Posterior cingulate gyrus (tissue), 11 donors: ENCODE measurements at regions not wholly inside any gene's neighbourhood (a gene's known extent, or its start where the extent isn't known, plus 50 kb on each side); places are given as distances from the start of the nearest gene placed in this dataset.
"Not testable (repeated sequence)": the region's sequence is repeated elsewhere in the genome, so short reads cannot be mapped to it uniquely, and the experiment has no call there.

Experiments used
- DNase-seq, 10 donors: peaks; one replicate each; pipeline versions ENCODE4 v3.0.0 to v3.0.0-alpha.2; 2020 to 2021; ENCODE audit warnings: mixed read lengths in 3 of 10
- intact Hi-C: fragments of 100-400 bp; cut with DNase I; formaldehyde crosslinking; loops from one replicate; pipeline ENCODE4 v1.15.1; 2023

GRCh38 chr3:158882445-158882844 is 80.6 kb downstream of the MFSD1 start:
- intact Hi-C loops: no loop called here
- DNase-seq: no peak

GRCh38 chr3:158896729-158897128 is 94.9 kb downstream of the MFSD1 start:
- intact Hi-C loops: no loop called here
- DNase-seq: no peak

DNA sequence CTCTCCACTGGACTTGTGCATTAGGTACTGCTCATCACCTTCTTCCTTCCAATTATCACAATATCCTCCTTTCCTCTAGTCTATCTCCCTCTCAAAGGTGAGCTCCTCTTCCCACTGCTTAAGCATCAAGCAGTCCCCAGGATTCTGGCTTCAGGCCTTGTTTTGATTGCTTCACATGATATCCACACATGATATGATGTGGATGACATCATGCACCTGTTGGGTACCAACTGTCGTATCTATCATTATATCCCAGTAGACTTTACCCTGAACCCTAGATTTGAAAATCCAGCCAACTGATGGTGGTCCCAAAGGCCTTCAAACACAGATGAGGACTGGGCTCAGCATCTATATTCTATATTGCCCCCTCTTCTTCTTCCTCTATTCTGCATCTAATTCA is 104.9 kb downstream of the MFSD1 start:
- no peak for DNase-seq
- intact Hi-C loops: no loop called here

- intact Hi-C loops: no loop called here
These were observed 106.4 kb downstream of the MFSD1 start for GRCh38 chr3:158908187-158908734.

GRCh38 chr3:158909870-158910269 is 108.0 kb downstream of the MFSD1 start:
- intact Hi-C loops: no loop called here

More at GRCh38 chr3:158908187-158908734, 106.4 kb downstream of the MFSD1 start:
- no peak for DNase-seq

DNA sequence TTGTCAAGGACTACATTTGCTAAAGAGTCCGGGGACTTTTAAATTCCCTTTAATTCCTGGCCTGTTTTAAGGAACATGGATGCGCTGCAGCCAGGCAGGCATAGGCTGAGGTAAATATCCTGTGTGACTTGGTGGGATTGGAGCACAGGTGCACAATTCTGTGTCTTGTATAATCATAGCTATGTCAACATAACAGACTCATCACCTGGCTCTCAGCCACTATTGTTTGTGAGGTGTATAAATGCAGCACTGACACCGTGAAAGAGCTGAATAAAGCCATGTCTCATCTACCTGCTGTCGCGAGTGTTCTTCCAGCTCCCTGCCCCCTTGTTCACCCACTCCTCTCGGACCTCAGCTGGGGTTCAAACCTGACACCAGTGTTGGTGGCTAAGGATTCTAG is 109.7 kb downstream of the MFSD1 start:
- intact Hi-C loops: no loop called here

More at GRCh38 chr3:158909870-158910269, 108.0 kb downstream of the MFSD1 start:
- DNase-seq: no peak

DNA sequence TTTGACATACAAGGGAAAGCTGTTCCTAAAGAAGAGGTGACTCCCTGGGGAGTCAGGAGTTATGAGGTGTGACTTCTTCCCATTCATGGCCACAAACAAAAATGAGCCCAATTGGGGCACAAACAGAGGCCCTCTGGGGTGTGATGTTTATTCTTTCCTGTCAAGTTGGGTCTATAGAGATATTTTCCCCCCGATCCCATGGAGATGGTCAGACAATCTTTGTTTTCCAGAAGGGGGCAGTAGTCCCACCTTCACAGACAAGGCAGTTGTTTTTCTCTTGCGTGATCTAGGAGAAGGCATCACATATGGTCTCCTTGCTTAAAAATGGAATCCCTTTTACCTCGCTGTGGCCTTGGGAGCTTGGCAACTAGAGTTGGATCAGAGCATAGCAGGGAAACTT is 110.3 kb downstream of the MFSD1 start:
- intact Hi-C loops: no loop called here
- DNase-seq: no peak

More for the DNA sequence above, 109.7 kb downstream of the MFSD1 start:
- no peak for DNase-seq

DNA sequence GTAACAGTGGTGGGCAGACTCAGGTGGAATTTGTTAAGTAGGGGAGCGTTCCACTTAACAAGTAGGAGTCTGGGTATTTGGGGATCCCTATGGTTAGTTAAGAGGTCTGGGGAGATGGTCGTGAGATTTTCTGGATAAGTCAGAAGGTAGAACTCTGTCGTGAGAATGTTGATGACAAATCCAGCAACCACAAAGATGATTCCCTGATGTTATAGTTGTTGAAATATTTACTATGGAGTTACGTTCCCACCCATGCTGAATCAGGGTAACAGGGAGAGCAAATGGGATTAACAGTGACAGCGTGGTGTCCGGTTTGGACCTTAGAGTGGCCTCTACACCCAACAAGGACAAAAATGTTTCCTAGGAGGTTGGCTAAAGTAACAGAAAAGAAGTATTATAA is 110.8 kb downstream of the MFSD1 start:
- intact Hi-C loops: no loop called here
- no peak for DNase-seq

DNA sequence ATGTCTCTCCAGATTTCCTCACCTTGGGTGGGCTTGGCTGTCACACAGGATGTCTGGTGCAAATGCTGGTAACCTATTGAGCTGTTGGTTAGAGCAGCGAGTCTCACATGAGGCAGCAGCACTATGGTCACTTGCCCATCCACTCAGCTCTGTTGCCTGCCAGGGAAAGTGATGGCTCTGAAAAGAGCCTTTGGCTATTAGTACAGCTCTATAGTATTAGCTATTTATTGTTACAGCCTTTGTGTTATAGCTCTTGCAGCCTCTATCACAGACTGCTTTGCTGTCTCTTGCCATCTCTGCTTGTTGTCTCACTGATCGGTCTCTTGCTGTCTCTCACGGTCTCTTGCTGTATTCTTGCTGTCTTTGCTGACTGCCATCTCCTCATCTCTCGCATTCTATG is 114.3 kb downstream of the MFSD1 start:
- no peak for DNase-seq
- intact Hi-C loops: no loop called here

DNA sequence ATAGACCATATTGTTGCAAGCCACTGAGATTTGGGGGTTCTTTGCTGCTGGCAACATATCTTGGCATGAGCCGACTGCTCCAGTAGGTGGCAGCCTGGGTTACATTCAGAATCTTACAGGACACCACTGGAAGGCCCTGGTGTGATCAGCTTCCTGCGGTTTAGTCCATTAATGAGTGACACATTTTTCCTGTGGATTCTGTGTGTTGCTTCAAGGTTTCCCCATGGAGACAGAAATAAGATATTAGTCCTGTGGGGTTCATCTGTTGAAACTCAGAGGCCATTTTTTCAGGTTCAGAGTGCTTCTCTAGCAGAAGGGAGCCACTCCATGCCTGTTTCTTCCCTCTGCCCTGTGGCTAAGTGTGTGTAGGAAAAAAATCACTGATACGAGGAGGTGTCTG is 116.2 kb downstream of the MFSD1 start:
- intact Hi-C loops: loop anchor here (1.0 kb wide), 1 partner anchor 342 kb away; no protein-coding TSS in a partner anchor
- DNase-seq: peak in 8 of 10 donors; percentile 24 to 90 (median 48)

- intact Hi-C loops: loop anchor here (1.0 kb wide), 1 partner anchor 342 kb away; no protein-coding TSS in a partner anchor
- DNase-seq: no peak
These were observed 116.6 kb downstream of the MFSD1 start for GRCh38 chr3:158918451-158918850.

DNA sequence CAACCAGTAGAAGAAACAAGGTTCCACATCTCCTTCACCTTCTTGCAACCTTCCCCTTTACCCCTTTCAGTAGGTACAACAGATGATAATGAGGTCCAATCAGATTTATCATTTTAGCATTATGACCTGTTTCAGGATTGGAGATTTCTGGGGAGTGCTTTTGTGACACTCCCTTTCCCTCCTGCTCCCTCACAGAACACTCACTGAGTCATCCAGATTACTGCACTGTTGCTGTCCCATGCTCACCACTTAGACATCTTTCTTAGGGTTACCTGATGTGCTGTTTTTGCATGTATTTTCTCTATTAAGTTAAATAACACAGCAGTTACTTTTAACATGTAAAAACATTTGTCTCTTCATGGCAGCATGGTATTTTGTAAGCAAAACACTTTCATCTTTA is 118.5 kb downstream of the MFSD1 start:
- intact Hi-C loops: no loop called here

GRCh38 chr3:158925021-158925420 is 123.2 kb downstream of the MFSD1 start:
- no peak for DNase-seq
- intact Hi-C loops: no loop called here

More for the DNA sequence above, 118.5 kb downstream of the MFSD1 start:
- DNase-seq: no peak

DNA sequence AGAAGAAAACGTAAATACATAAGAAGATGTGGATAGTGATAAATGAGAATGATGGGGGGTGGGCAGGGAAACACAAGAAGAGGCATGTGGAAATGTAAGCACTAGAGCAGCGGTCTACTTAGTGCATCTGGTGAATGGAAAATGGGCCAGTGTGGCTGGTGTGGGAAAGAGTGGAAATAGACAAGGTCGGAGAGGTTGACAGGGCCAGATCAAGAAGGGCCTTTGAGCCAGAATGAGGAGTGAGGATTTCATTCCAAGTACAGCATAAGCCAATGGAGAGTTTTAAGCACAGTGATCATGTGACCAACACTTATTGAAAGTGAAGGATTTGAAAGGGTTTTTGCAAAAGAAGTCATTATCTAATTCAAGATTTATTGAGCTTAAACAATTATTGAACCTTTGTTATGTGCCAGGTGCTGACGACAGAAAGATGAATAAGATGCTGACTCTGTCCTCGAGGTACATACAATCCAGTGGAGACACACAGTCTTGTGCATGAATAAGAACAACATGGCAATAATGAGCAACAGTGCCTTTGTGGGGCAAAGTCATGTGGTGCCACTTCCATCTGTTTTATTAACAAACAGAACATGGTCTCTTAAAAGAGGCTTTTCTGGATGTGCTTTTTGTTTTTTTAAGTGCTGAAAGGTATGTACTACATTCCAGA is 124.1 kb downstream of the MFSD1 start:
- DNase-seq: no peak
- intact Hi-C loops: no loop called here

- intact Hi-C loops: no loop called here
- no peak for DNase-seq
These were observed 134.0 kb downstream of the MFSD1 start for GRCh38 chr3:158935846-158936245.

- peak in 1 of 10 donors; percentile 60 for DNase-seq
- intact Hi-C loops: no loop called here
These were observed 134.8 kb downstream of the MFSD1 start for GRCh38 chr3:158936530-158937113.

DNA sequence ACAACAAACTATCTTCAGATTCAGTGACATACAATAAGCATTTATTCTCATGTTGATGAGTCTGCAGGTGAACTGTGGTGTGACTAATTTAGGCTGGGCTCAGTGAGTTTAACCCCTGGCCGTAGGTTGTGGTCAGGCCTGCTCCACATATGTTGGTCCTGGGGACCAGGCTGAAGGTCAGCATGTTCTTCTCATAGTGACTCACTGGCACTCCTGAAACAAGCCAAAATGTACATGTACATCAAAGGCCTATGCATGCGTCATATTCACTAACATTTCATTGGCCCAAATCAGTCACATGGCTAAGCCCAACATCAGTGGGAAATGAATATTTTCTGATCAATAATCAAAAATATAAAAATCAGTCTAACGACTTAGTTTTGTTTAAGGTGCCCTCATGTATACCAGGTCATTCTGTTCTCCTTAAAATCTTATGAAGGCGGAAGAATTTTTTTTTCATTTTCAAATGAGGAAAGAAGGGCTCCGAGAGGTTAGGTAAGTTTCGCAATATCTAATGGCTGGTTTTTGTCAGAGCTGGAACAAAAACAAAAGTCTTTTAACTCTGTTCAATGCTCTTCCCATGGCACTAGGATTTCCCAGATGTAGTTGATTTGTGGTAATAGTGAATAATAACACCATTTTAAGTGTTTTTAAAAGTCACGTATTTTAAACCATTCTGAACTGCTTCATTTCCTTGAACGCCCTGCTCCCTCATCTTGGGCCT is 148.5 kb downstream of the MFSD1 start:
- intact Hi-C loops: no loop called here
- no peak for DNase-seq

DNA sequence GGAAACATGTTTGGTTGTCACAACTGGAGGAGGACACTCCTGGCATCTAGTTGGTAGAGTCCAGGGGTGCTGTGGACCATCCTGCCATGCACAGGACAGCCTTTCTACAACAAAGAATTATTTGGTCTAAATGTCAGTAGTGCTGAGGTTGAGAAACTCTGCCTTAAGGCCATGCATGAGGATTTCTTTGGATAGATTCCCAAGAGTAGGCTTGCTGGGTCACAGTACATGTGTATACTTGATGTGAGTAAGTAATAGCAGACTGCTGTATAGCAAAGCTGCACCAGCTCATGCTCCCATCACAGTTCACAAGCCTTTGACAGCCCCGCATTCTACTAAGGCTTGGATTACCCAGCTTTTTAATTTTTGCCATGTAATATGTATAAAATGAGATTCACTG is 151.3 kb downstream of the MFSD1 start:
- intact Hi-C loops: no loop called here
- DNase-seq: no peak

- intact Hi-C loops: no loop called here
These were observed 152.6 kb downstream of the MFSD1 start for GRCh38 chr3:158954420-158954819.

DNA sequence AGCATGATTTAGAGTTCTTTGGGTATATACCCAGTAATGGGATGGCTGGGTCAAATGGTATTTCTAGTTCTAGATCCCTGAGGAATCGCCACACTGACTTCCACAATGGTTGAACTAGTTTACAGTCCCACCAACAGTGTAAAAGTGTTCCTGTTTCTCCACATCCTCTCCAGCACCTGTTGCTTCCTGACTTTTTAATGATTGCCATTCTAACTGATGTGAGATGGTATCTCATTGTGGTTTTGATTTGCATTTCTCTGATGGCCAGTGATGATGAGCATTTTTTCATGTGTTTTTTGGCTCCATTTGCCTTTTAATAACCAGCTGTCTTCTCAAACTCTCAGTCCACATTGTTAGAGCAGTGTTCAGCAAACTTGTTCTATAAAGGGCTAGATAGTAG is 155.9 kb downstream of the MFSD1 start:
- intact Hi-C loops, DNase-seq: not testable (repeated sequence)

More at GRCh38 chr3:158954420-158954819, 152.6 kb downstream of the MFSD1 start:
- DNase-seq: no peak

GRCh38 chr3:158958873-158959272 is 157.0 kb downstream of the MFSD1 start:
- intact Hi-C loops: no loop called here
- no peak for DNase-seq
